WTC11 (cell line): ENCODE measurements at regions not wholly inside any gene's neighbourhood (a gene's known extent, or its start where the extent isn't known, plus 50 kb on each side); places are given as distances from the start of the nearest gene placed in this dataset.

ENCODE experiments used
- ATAC-seq: fragments of 200-7000 bp; cut with Tn5 transposase; 2 replicates; pipeline ENCODE4 v1.10.0; 2021; ENCODE audit warnings: mild to moderate bottlenecking, moderate library complexity
- CTCF ChIA-PET: fragments of 300-600 bp; sonication (Branson Sonifier 250); formaldehyde crosslinking; loops from one replicate; lab custom pipeline; 2021; ENCODE audit warnings: antibody characterized with exemption; lab: Charles Lee
- POLR2A ChIA-PET: fragments of 350-600 bp; sonication (Branson Sonifier 250); formaldehyde crosslinking; loops from one replicate; lab custom pipeline; 2021; ENCODE audit warnings: antibody characterized with exemption; lab: Charles Lee
- DNase-seq: peaks from one replicate; pipeline ENCODE4 v3.0.0; 2021; ENCODE audit warnings: low spot score
- H3K27ac Mint-ChIP-seq: 2 replicates; pipeline ENCODE4 v1.8.0; 2021; ENCODE audit warnings: mixed read lengths
- H3K27me3 Mint-ChIP-seq: 2 replicates; pipeline ENCODE4 v1.8.0; 2021; ENCODE audit warnings: low read depth, mild to moderate bottlenecking, moderate library complexity, mixed read lengths
- H3K36me3 Mint-ChIP-seq: 2 replicates; pipeline ENCODE4 v1.8.0; 2021; ENCODE audit warnings: mixed read lengths
- H3K4me1 Mint-ChIP-seq: 2 replicates; pipeline ENCODE4 v1.8.0; 2022; ENCODE audit warnings: mixed read lengths
- H3K4me3 Mint-ChIP-seq: 2 replicates; pipeline ENCODE4 v1.8.0; 2021; ENCODE audit warnings: mild to moderate bottlenecking, moderate library complexity, mixed read lengths
- H3K9me3 Mint-ChIP-seq: 2 replicates; pipeline ENCODE4 v1.8.0; 2021; ENCODE audit warnings: mixed read lengths
- CREB1 ChIP-seq: sonication (generic); formaldehyde crosslinking; IDR thresholded peaks from 2 replicates; pipeline ENCODE4 v1.8.0; 2023; ENCODE audit warnings: mild to moderate bottlenecking, missing genetic modification reagents
- CREM ChIP-seq: sonication (generic); formaldehyde crosslinking; IDR thresholded peaks from 2 replicates; pipeline ENCODE4 v1.8.1; 2022; ENCODE audit warnings: mild to moderate bottlenecking, missing genetic modification reagents, moderate library complexity
- GRHL2 ChIP-seq: fragments of 250-450 bp; sonication (Bioruptor Pico); IDR thresholded peaks from 2 replicates; pipeline ENCODE4 v1.8.0; 2022; ENCODE audit warnings: mild to moderate bottlenecking, moderate library complexity; ENCODE audit not compliant: insufficient replicate concordance, severe bottlenecking
- HMGXB4 ChIP-seq: sonication (generic); formaldehyde crosslinking; IDR thresholded peaks from 2 replicates; pipeline ENCODE4 v1.8.1; 2023; ENCODE audit warnings: mild to moderate bottlenecking, moderate library complexity, missing genetic modification reagents
- MAX ChIP-seq: sonication (generic); formaldehyde crosslinking; IDR thresholded peaks from 2 replicates; pipeline ENCODE4 v1.8.0; 2022; ENCODE audit warnings: mild to moderate bottlenecking, missing genetic modification reagents
- MLX ChIP-seq: sonication (generic); formaldehyde crosslinking; IDR thresholded peaks from 2 replicates; pipeline ENCODE4 v1.8.1; 2023; ENCODE audit warnings: mild to moderate bottlenecking, missing genetic modification reagents, moderate library complexity
- NFYB ChIP-seq: sonication (generic); formaldehyde crosslinking; conservative IDR thresholded peaks from 2 replicates; pipeline ENCODE4 v1.8.0; 2022; ENCODE audit warnings: low read depth, missing genetic modification reagents
- NR1H2 ChIP-seq: sonication (generic); formaldehyde crosslinking; IDR thresholded peaks from 2 replicates; pipeline ENCODE4 v1.9.0; 2021; ENCODE audit warnings: mild to moderate bottlenecking, moderate library complexity, missing genetic modification reagents
- OVOL2 ChIP-seq: fragments of 250-450 bp; sonication (Bioruptor Pico); IDR thresholded peaks from 2 replicates; pipeline ENCODE4 v1.9.0; 2021; ENCODE audit warnings: mild to moderate bottlenecking, borderline replicate concordance
- RELA ChIP-seq: sonication (generic); formaldehyde crosslinking; IDR thresholded peaks from 2 replicates; pipeline ENCODE4 v1.8.1; 2022; ENCODE audit warnings: missing genetic modification reagents, mild to moderate bottlenecking, borderline replicate concordance
- TCF7 ChIP-seq: sonication (generic); formaldehyde crosslinking; IDR thresholded peaks from 2 replicates; pipeline ENCODE4 v1.8.0; 2022; ENCODE audit warnings: mild to moderate bottlenecking, low read depth, missing genetic modification reagents, moderate library complexity
- TP53 ChIP-seq: sonication (generic); formaldehyde crosslinking; IDR thresholded peaks from 2 replicates; pipeline ENCODE4 v1.8.1; 2023; ENCODE audit warnings: mild to moderate bottlenecking, missing genetic modification reagents
- ZNF138 ChIP-seq: sonication (generic); formaldehyde crosslinking; conservative IDR thresholded peaks from 2 replicates; pipeline ENCODE4 v1.8.1; 2022; ENCODE audit warnings: mild to moderate bottlenecking, moderate library complexity, missing genetic modification reagents
- ZNF219 ChIP-seq: sonication (generic); formaldehyde crosslinking; IDR thresholded peaks from 2 replicates; pipeline ENCODE4 v1.8.0; 2023; ENCODE audit warnings: missing genetic modification reagents, mild to moderate bottlenecking, borderline replicate concordance
- ZNF416 ChIP-seq: fragments of 250-450 bp; sonication (Bioruptor Pico); IDR thresholded peaks from 2 replicates; pipeline ENCODE4 v1.9.0; 2021; ENCODE audit warnings: mild to moderate bottlenecking, inconsistent platforms
- ZNF423 ChIP-seq: fragments of 250-450 bp; sonication (Bioruptor Pico); IDR thresholded peaks from 2 replicates; pipeline ENCODE4 v2.1.2; 2022; ENCODE audit warnings: mild to moderate bottlenecking, moderate library complexity
- TF ChIP-seq, protein P1 (sequence below): sonication (generic); formaldehyde crosslinking; IDR thresholded peaks from 2 replicates; pipeline ENCODE4 v1.8.0; 2022; ENCODE audit warnings: mild to moderate bottlenecking, missing genetic modification reagents
- TF ChIP-seq, protein P2 (sequence below): sonication (generic); formaldehyde crosslinking; IDR thresholded peaks from 2 replicates; pipeline ENCODE4 v1.8.0; 2022; ENCODE audit warnings: mild to moderate bottlenecking, missing genetic modification reagents
- TF ChIP-seq, protein P3 (sequence below): sonication (generic); formaldehyde crosslinking; IDR thresholded peaks from 2 replicates; pipeline ENCODE4 v1.8.1; 2023; ENCODE audit warnings: mild to moderate bottlenecking, missing genetic modification reagents

DNA sequence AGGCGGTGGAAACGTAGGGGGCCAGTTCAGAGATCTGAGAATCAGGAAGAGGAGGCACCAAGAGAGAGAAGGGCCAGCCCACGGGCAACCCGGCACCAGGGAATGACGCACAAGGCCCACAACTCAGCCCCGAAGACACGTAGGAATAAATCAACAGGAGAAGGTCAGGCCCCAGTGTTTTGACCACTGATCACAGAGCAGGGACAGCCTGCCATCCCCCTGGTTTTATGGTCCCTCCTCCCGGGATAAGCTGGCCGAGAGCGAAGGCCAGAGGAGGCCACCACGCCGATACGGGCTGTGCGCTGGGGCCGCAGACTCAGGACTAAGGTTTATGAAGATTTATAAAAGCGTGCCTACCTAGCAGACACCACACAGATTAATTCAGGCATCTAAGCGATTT is 341.4 kb downstream of the ZNF516 start:
- ChIA-PET POLR2A (no interaction called here), CTCF (no interaction called here)
- Mint-ChIP-seq H3K4me1 (peaks cover 17% of the 10 kb centered on the region), H3K4me3 (no peak overlapping the region), H3K27ac (no peak overlapping the region), H3K36me3 (peaks cover 6% of the 10 kb centered on the region; the same call in 1 of the 2 replicates), H3K9me3 (peaks cover 31% of the 10 kb centered on the region), H3K27me3 (no peaks in the 10 kb centered on the region; the same call in 1 of the 2 replicates)
- ATAC-seq: no peak
- TF ChIP-seq CREB1: no peak
- TF ChIP-seq NFYB (CRISPR knock-in tag): no peak
- TF ChIP-seq ZNF138 (CRISPR knock-in tag): no peak
- no peak for TF ChIP-seq ZNF219 (CRISPR knock-in tag)
- TF ChIP-seq HMGXB4 (CRISPR knock-in tag): no peak
- TF ChIP-seq NR1H2 (CRISPR knock-in tag): no peak
- TF ChIP-seq MAX (CRISPR knock-in tag): no peak
- no peak for TF ChIP-seq TCF7 (CRISPR knock-in tag)
- TF ChIP-seq, protein P1, sequence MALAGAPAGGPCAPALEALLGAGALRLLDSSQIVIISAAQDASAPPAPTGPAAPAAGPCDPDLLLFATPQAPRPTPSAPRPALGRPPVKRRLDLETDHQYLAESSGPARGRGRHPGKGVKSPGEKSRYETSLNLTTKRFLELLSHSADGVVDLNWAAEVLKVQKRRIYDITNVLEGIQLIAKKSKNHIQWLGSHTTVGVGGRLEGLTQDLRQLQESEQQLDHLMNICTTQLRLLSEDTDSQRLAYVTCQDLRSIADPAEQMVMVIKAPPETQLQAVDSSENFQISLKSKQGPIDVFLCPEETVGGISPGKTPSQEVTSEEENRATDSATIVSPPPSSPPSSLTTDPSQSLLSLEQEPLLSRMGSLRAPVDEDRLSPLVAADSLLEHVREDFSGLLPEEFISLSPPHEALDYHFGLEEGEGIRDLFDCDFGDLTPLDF (CRISPR knock-in tag): no peak
- no peak for TF ChIP-seq CREM
- DNase-seq: no peak

- no peak overlapping the region for H3K27ac Mint-ChIP-seq
- ATAC-seq (no peak), DNase-seq (no peak)
- no peak overlapping the region for H3K4me3 Mint-ChIP-seq
- peaks cover 41% of the 10 kb centered on the region for H3K4me1 Mint-ChIP-seq
- POLR2A ChIA-PET: no interaction called here
- no peaks in the 10 kb centered on the region; the same call in 1 of the 2 replicates for H3K27me3 Mint-ChIP-seq
- CTCF ChIA-PET: no interaction called here
- H3K9me3 Mint-ChIP-seq: peaks cover 7% of the 10 kb centered on the region
- no peak for TF ChIP-seq ZNF423
- no peak for TF ChIP-seq GRHL2 (CRISPR knock-in tag)
- TF ChIP-seq TP53 (CRISPR knock-in tag): no peak
- TF ChIP-seq, protein P2, sequence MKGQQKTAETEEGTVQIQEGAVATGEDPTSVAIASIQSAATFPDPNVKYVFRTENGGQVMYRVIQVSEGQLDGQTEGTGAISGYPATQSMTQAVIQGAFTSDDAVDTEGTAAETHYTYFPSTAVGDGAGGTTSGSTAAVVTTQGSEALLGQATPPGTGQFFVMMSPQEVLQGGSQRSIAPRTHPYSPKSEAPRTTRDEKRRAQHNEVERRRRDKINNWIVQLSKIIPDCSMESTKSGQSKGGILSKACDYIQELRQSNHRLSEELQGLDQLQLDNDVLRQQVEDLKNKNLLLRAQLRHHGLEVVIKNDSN (CRISPR knock-in tag): no peak
- no peak for TF ChIP-seq MLX (CRISPR knock-in tag)
- TF ChIP-seq OVOL2 (CRISPR knock-in tag): no peak
- no peak for TF ChIP-seq ZNF416 (CRISPR knock-in tag)
- no peak for TF ChIP-seq HMGXB4 (CRISPR knock-in tag)
- TF ChIP-seq, protein P3, sequence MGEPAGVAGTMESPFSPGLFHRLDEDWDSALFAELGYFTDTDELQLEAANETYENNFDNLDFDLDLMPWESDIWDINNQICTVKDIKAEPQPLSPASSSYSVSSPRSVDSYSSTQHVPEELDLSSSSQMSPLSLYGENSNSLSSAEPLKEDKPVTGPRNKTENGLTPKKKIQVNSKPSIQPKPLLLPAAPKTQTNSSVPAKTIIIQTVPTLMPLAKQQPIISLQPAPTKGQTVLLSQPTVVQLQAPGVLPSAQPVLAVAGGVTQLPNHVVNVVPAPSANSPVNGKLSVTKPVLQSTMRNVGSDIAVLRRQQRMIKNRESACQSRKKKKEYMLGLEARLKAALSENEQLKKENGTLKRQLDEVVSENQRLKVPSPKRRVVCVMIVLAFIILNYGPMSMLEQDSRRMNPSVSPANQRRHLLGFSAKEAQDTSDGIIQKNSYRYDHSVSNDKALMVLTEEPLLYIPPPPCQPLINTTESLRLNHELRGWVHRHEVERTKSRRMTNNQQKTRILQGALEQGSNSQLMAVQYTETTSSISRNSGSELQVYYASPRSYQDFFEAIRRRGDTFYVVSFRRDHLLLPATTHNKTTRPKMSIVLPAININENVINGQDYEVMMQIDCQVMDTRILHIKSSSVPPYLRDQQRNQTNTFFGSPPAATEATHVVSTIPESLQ (CRISPR knock-in tag): no peak
- no peak for TF ChIP-seq RELA (CRISPR knock-in tag)
- H3K36me3 Mint-ChIP-seq: no peaks in the 10 kb centered on the region
Observed at GRCh38 chr18:76149734-76150133, 345.3 kb downstream of the ZNF516 start.
